NB4 (cell line): ENCODE measurements at regions not wholly inside any gene's neighbourhood (a gene's known extent, or its start where the extent isn't known, plus 50 kb on each side); places are given as distances from the start of the nearest gene placed in this dataset.

Source experiments
- DNase-seq: peaks from one replicate; pipeline ENCODE4 v3.0.0; 2010; ENCODE audit warnings: low read depth
- H3K4me3 ChIP-seq: one replicate; pipeline ENCODE4 v1.5.1; 2011; ENCODE audit warnings: mild to moderate bottlenecking, low read depth, low read length, moderate library complexity
- CTCF ChIP-seq: IDR thresholded peaks from one replicate; pipeline ENCODE4 v1.5.1; 2012; ENCODE audit warnings: low read depth, low read length
- MAX ChIP-seq: IDR thresholded peaks from 2 replicates; pipeline ENCODE4 v1.6.1; 2011; ENCODE audit warnings: low read depth, low read length
- MYC ChIP-seq: IDR thresholded peaks from 2 replicates; pipeline ENCODE4 v1.6.1; 2011; ENCODE audit warnings: low read depth, low read length
- POLR2A ChIP-seq: IDR thresholded peaks from 2 replicates; pipeline ENCODE4 v1.6.1; 2011; ENCODE audit warnings: mild to moderate bottlenecking; ENCODE audit not compliant: insufficient read length; ENCODE audit errors: extremely low read depth

GRCh38 chr2:23293063-23293462 lies 91.9 kb upstream of the KLHL29 start:
- DNase-seq, result peak; percentile 37
- no peak for TF ChIP-seq CTCF
- no peak for TF ChIP-seq MAX
- TF ChIP-seq MYC, result no peak
- no peak for TF ChIP-seq POLR2A
- no peak overlapping the region for H3K4me3 ChIP-seq

- H3K4me3 ChIP-seq, result no peak overlapping the region
- DNase-seq, result no peak
- TF ChIP-seq POLR2A (no peak), CTCF (no peak), MAX (no peak), MYC (no peak)
Observed at GRCh38 chr2:23293731-23294130, 91.2 kb upstream of the KLHL29 start.

GRCh38 chr2:23294238-23294637 lies 90.7 kb upstream of the KLHL29 start:
- no peak overlapping the region for H3K4me3 ChIP-seq
- DNase-seq, result peak; percentile 8
- TF ChIP-seq POLR2A (no peak), MYC (no peak), CTCF (peak; percentile 16)

- TF ChIP-seq CTCF (no peak), MAX (no peak), MYC (no peak), POLR2A (no peak)
Observed at GRCh38 chr2:23296691-23297090, 88.3 kb upstream of the KLHL29 start.

GRCh38 chr2:23297112-23297511 lies 87.9 kb upstream of the KLHL29 start:
- no peak for TF ChIP-seq POLR2A
- no peak for TF ChIP-seq CTCF
- TF ChIP-seq MYC, result no peak
- TF ChIP-seq MAX, result no peak
- DNase-seq, result no peak
- H3K4me3 ChIP-seq, result no peak overlapping the region

More at GRCh38 chr2:23296691-23297090, 88.3 kb upstream of the KLHL29 start:
- no peak for DNase-seq
- H3K4me3 ChIP-seq, result no peak overlapping the region

- TF ChIP-seq MYC, result no peak
- TF ChIP-seq CTCF, result no peak
- no peak for TF ChIP-seq MAX
- no peak for DNase-seq
- H3K4me3 ChIP-seq, result no peak overlapping the region
Observed at GRCh38 chr2:23298551-23298950, 86.4 kb upstream of the KLHL29 start.
